PFSK-1 (cell line): ENCODE measurements at regions not wholly inside any gene's neighbourhood (a gene's known extent, or its start where the extent isn't known, plus 50 kb on each side); places are given as distances from the start of the nearest gene placed in this dataset.

Experiments
- FOXP2 ChIP-seq: optimal IDR thresholded peaks from 2 replicates; pipeline ENCODE3; 2011; ENCODE audit warnings: borderline replicate concordance, control low read depth, inconsistent platforms; ENCODE audit not compliant: insufficient read depth; ENCODE audit errors: extremely low read length, extremely low read depth
- POLR2AphosphoS5 ChIP-seq: IDR thresholded peaks from 2 replicates; pipeline ENCODE4 v1.6.1; 2012; ENCODE audit warnings: low read depth, mild to moderate bottlenecking, control low read depth, low read length, moderate library complexity
- REST ChIP-seq, 2 experiments: IDR thresholded peaks; 2 replicates each; pipeline versions ENCODE4 v1.6.1 to v1.8.0; 2011 to 2012; ENCODE audit warnings: low read depth in 2 of 2, low read length in 2 of 2, control low read depth in 1 of 2, inconsistent platforms in 1 of 2, mild to moderate bottlenecking in 1 of 2, moderate library complexity in 1 of 2; ENCODE audit not compliant: insufficient read depth in 1 of 2
- SIN3A ChIP-seq: IDR thresholded peaks from 2 replicates; pipeline ENCODE4 v1.6.1; 2012; ENCODE audit warnings: mild to moderate bottlenecking, low read length, moderate library complexity, borderline replicate concordance; ENCODE audit not compliant: insufficient read depth
- TAF1 ChIP-seq: IDR thresholded peaks from 2 replicates; pipeline ENCODE4 v1.6.1; 2012; ENCODE audit warnings: low read length, control low read depth, borderline replicate concordance; ENCODE audit not compliant: insufficient read depth

GRCh38 chr18:2340335-2340734 lies 231.0 kb downstream of the METTL4 start:
- TF ChIP-seq TAF1 (no peak), FOXP2 (no peak), SIN3A (no peak), POLR2AphosphoS5 (no peak), REST (IDR thresholded peaks at IDR 0.05; ENCODE audit: insufficient read depth in 1 of 2, low read depth in 2 of 2, low read length in 2 of 2) (no peak)

DNA sequence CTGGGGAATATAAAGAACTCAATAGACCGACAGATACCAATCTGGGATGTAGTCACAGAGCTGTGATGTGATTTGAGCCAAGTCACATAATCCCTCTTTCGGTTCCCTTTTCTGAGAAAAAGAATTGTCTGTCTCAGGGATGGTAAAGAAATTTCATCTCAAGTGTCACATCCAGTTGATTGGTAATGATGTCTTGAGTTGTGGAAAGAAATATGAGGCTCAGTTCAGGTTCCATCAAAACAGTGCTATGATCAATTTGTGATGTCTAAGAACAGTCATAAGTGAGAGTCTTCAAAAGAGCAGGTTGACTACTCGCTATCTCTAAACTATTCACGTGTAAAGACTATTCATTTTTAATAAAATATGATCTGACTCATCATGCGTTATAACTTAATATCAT lies 223.3 kb downstream of the METTL4 start:
- TF ChIP-seq REST (IDR thresholded peaks at IDR 0.05; ENCODE audit: insufficient read depth in 1 of 2, low read depth in 2 of 2, low read length in 2 of 2) (no peak), TAF1 (no peak), POLR2AphosphoS5 (no peak), SIN3A (no peak), FOXP2 (no peak)

GRCh38 chr18:2351126-2351850 lies 220.0 kb downstream of the METTL4 start:
- TF ChIP-seq TAF1: no peak
- TF ChIP-seq SIN3A: no peak
- TF ChIP-seq FOXP2: no peak
- TF ChIP-seq REST (IDR thresholded peaks at IDR 0.05; ENCODE audit: insufficient read depth in 1 of 2, low read depth in 2 of 2, low read length in 2 of 2): no peak
- no peak for TF ChIP-seq POLR2AphosphoS5

- TF ChIP-seq FOXP2: no peak
- TF ChIP-seq REST (IDR thresholded peaks at IDR 0.05; ENCODE audit: insufficient read depth in 1 of 2, low read depth in 2 of 2, low read length in 2 of 2): no peak
Measured at GRCh38 chr18:2354292-2354691, 217.0 kb downstream of the METTL4 start.

GRCh38 chr18:2356906-2357305 lies 214.4 kb downstream of the METTL4 start:
- TF ChIP-seq FOXP2: no peak
- no peak for TF ChIP-seq REST (IDR thresholded peaks at IDR 0.05; ENCODE audit: insufficient read depth in 1 of 2, low read depth in 2 of 2, low read length in 2 of 2)
- no peak for TF ChIP-seq SIN3A
- no peak for TF ChIP-seq POLR2AphosphoS5
- TF ChIP-seq TAF1: no peak
